A673 (cell line): ENCODE measurements at regions not wholly inside any gene's neighbourhood (a gene's known extent, or its start where the extent isn't known, plus 50 kb on each side); places are given as distances from the start of the nearest gene placed in this dataset.

Source experiments
- CTCF ChIP-seq: fragments of 300-800, 200-600 bp; sonication (generic); conservative IDR thresholded peaks from 2 replicates; pipeline ENCODE4 v1.5.1; 2017; ENCODE audit warnings: low read depth, mild to moderate bottlenecking, antibody characterized with exemption, low read length, moderate library complexity, mixed read lengths
- EZH2 ChIP-seq: fragments of 200-600 bp; sonication (generic); IDR thresholded peaks from 2 replicates; pipeline ENCODE4 v1.6.1; 2017; ENCODE audit warnings: borderline replicate concordance, low read depth, mild to moderate bottlenecking, mixed read lengths, antibody characterized with exemption, low read length; ENCODE audit not compliant: poor library complexity, severe bottlenecking

GRCh38 chr9:72420783-72421182 lies 55.8 kb upstream of the ZFAND5 start:
- TF ChIP-seq CTCF (no peak), EZH2 (no peak)
